GM12873 (cell line): ENCODE measurements at regions not wholly inside any gene's neighbourhood (a gene's known extent, or its start where the extent isn't known, plus 50 kb on each side); places are given as distances from the start of the nearest gene placed in this dataset.

Source experiments
- TF ChIP-seq, protein P1 (sequence below): IDR thresholded peaks from 2 replicates; pipeline ENCODE4 v1.5.1; 2012; ENCODE audit warnings: low read depth, mild to moderate bottlenecking, moderate library complexity, low read length, control low read depth; ENCODE audit not compliant: insufficient read depth; ENCODE audit errors: missing control alignments

DNA sequence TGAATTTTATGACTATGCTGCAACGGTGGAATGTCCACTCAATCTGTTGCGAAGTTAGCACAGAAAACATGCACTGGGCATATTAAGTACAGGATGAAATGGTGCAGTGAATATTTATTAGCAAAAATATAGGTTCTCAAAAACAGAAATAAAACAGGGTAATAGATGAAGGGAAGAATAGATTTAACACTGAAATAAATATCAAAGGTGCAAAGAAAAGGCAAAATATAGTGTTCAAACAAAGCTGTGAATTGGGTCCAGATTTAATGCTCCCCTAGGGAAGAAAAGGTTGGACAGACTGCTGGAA, 435.2 kb upstream of the MGMT start:
- TF ChIP-seq, protein P1, sequence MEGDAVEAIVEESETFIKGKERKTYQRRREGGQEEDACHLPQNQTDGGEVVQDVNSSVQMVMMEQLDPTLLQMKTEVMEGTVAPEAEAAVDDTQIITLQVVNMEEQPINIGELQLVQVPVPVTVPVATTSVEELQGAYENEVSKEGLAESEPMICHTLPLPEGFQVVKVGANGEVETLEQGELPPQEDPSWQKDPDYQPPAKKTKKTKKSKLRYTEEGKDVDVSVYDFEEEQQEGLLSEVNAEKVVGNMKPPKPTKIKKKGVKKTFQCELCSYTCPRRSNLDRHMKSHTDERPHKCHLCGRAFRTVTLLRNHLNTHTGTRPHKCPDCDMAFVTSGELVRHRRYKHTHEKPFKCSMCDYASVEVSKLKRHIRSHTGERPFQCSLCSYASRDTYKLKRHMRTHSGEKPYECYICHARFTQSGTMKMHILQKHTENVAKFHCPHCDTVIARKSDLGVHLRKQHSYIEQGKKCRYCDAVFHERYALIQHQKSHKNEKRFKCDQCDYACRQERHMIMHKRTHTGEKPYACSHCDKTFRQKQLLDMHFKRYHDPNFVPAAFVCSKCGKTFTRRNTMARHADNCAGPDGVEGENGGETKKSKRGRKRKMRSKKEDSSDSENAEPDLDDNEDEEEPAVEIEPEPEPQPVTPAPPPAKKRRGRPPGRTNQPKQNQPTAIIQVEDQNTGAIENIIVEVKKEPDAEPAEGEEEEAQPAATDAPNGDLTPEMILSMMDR: no peak

DNA sequence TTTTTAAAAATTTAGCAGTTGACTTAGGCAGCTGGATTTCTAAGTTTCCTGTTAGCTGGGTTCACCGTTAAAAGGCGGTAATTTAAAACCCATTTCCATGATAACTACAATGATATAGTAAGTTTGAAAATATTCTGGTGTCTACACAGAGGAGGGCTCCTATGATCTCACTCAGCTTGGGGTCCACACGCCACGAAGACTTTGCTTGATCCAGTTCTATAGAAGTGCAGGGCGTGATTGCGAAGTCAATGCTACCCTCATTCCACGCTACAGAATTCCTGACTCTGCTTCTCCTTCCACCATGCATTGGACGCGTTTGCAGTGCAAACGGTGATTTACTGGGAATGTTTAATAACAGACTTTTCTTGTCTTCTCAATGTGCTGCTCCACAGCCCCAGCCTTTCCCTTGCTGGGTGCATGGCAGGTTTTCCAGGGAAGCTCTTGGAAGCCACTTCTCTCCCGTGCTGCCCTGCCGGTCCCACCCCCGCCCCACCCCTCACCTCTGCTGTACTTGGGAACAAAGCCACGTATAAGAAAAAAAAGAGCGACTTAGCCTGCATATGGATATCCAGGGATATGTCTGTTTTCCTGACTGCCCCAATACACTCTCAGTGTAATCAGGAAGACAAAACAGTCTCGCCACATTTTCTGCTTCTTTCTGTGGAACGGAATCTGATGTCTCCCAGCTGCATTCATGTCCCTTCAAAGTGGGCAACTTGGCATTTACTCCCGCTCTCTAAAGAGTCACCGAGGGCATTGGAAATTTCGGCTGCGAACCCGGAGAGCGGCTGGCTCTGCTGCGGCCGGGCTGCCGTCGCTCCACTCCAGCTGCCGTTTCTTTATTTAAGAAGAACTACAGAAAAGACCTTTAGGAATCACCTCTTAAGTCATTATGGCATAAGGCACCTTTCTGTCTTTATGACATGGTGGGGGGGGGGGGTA, 434.4 kb upstream of the MGMT start:
- TF ChIP-seq, protein P1: no peak

DNA sequence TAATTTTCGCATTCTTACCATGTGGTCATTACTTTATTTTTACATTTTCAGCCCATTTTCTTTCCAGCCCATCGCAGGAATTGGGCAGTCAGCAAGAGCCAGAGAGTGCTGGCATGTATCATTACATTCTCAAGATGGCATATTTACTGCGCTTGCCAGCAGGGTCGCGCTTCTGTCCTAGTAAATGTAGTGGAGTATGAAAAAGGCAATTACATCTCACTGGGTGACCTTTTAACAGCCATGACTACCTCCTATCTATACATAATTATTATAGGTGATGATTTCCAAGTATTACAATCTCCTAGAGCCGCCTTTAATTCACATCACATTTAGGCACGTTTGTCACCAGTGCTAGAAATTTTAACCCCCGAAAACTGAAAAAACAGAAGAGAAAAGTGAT, 433.7 kb upstream of the MGMT start:
- TF ChIP-seq, protein P1: no peak

DNA sequence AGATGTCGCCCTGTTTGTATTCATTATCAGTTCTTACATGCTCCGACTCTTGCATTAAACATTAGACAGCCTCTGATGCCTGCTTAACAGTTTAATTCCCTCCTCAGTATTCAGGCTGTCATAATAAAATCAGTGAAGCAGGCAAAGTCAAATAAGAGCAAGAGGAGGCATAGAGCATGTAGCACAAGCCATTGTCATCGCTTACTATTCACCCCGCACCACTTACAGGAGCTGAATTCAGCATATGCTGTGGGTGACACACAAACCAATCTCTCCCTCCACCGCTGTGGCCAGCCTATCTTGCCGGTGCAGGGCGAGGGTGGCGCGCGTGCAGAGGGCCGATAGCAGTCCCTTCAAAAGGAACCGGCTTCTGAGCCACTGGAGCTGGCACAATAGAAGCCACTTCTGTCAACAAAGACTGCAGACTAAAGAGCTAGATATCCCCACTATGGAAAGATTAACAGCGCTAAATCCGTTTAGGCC, 433.2 kb upstream of the MGMT start:
- TF ChIP-seq, protein P1: no peak

DNA sequence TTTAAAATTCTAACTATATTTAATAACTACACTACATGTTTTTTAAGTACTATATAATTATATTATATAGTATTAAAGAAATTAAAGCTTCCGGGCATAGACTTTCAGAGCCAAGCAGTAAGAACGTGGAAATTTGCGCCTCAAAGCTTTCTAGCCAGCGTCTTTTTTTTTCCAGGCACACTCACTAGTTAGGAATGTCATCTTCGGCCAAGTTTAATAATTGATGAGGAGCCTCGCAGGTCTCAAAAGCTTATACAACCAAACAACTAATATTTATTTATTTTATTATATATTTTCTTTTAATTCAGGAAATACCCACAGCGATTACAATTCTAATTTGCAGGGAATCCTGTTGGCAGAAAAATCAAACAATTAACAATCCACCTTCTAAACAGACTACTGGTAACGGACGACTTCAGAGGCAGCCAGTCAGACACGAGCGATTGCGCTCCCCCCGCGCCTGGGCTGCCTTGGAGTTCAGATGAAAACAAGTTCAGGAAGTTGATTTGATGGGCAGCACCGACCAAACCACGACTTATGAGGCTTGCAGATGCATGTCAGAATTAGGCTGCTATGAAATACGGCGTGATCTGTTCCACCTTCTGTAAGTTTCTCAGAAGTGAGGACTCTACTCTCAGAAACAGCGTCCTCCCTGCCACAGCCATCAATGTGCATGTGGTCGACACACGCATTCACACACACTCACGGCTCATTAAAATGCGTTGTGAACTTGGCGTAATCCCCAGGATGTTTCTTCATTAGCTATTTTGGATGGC, 431.8 kb upstream of the MGMT start:
- TF ChIP-seq, protein P1: no peak

DNA sequence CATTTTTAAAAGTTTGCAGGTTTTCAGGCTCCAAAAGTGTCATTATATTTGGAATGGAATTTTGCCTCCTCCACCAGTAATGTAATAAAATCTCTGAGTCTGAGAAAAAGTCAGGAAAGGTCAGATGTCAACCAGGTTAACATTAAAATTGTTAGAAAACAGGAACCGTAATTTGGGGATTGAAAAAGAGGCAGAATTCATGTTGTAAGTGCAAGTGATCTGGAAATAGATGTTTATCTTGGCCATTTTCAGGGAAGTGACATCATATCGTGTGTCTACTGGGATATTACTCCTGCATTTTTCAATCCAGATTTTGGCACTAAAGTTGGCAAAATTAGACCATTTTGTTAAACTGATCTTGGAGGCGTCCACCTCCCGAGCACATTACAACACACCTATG, 428.5 kb upstream of the MGMT start:
- TF ChIP-seq, protein P1: no peak
